OCI-LY3 (cell line): ENCODE measurements at regions not wholly inside any gene's neighbourhood (a gene's known extent, or its start where the extent isn't known, plus 50 kb on each side); places are given as distances from the start of the nearest gene placed in this dataset.

ENCODE experiments used
- H2AFZ ChIP-seq: fragments of 200-600, 300-600 bp; shearing (Covaris generic); 2 replicates; pipeline ENCODE4 v1.6.0; 2014; ENCODE audit warnings: antibody characterized with exemption, low read depth, low read length
- H3K27ac ChIP-seq: fragments of 200-600, 300-600 bp; sonication (generic); 2 replicates; pipeline ENCODE4 v1.5.1; 2014; ENCODE audit warnings: mild to moderate bottlenecking, low read length, moderate library complexity, mixed read lengths
- H3K27me3 ChIP-seq: fragments of 200-600, 300-600 bp; sonication (generic); 2 replicates; pipeline ENCODE4 v1.6.1; 2014; ENCODE audit warnings: low read depth, low read length, mixed read lengths
- H3K36me3 ChIP-seq: fragments of 200-600, 300-600 bp; sonication (generic); replicated peaks from 2 replicates; pipeline ENCODE3; 2014; ENCODE audit warnings: low read depth, low read length, mixed read lengths
- H3K4me1 ChIP-seq: fragments of 300-600, 200-600 bp; sonication (generic); 2 replicates; pipeline ENCODE4 v1.6.1; 2014; ENCODE audit warnings: low read length, mixed read lengths
- H3K4me2 ChIP-seq: fragments of 200-600, 300-600 bp; sonication (generic); 2 replicates; pipeline ENCODE4 v1.6.1; 2014; ENCODE audit warnings: low read length, mixed read lengths
- H3K4me3 ChIP-seq: fragments of 300-600, 200-600 bp; sonication (generic); 2 replicates; pipeline ENCODE4 v1.5.1; 2014; ENCODE audit warnings: antibody characterized with exemption, mild to moderate bottlenecking, low read length, moderate library complexity
- H3K79me2 ChIP-seq: fragments of 300-600, 200-600 bp; shearing (Covaris generic); 2 replicates; pipeline ENCODE4 v1.6.1; 2014; ENCODE audit warnings: mild to moderate bottlenecking, low read length, mixed read lengths
- H3K9ac ChIP-seq: fragments of 300-600, 200-600 bp; shearing (Covaris generic); 2 replicates; pipeline ENCODE4 v1.6.0; 2014; ENCODE audit warnings: mild to moderate bottlenecking, low read length, moderate library complexity
- H3K9me3 ChIP-seq: fragments of 200-600, 300-600 bp; shearing (Covaris generic); 2 replicates; pipeline ENCODE4 v1.6.1; 2014; ENCODE audit warnings: low read length, mixed read lengths; ENCODE audit not compliant: insufficient read depth
- H4K20me1 ChIP-seq: fragments of 200-600, 300-600 bp; sonication (generic); 2 replicates; pipeline ENCODE4 v1.6.1; 2016; ENCODE audit warnings: low read length, mixed read lengths; ENCODE audit not compliant: insufficient read depth
- EZH2phosphoT487 ChIP-seq: fragments of 200-600 bp; shearing (Covaris generic); IDR thresholded peaks from 2 replicates; pipeline ENCODE4 v1.6.1; 2018; ENCODE audit warnings: antibody characterized with exemption, mixed run types, low read depth
- TF ChIP-seq, protein P1 (sequence below): fragments of 200-600, 300-600 bp; sonication (generic); IDR thresholded peaks from 2 replicates; pipeline ENCODE4 v1.5.1; 2014; ENCODE audit warnings: antibody characterized with exemption, low read length, low read depth

DNA sequence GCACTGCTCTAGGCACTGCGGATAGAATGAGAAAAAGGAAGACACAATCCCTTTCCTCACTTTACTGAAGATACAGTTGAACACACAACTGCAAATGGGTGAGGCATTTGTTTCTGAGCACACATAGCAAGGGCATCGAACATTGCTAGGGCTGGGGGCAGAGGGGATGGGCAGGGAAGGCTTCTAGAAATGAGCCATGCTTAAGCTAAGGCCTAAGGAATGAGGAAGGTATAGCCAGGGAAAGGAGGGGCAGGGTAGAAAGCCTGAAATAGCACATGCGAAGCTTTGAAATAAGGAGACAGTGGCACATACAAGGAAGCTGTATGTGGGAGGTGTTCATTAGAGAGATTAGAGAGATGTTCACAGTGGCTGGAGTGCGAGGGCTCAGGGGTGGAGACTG is 92.7 kb downstream of the KIF4B start:
- no peaks in the 10 kb centered on the region for H4K20me1 ChIP-seq
- H3K4me2 ChIP-seq = no peak overlapping the region
- no peak overlapping the region for H3K4me3 ChIP-seq
- H3K9ac ChIP-seq = no peak overlapping the region
- TF ChIP-seq EZH2phosphoT487 = no peak
- TF ChIP-seq, protein P1, sequence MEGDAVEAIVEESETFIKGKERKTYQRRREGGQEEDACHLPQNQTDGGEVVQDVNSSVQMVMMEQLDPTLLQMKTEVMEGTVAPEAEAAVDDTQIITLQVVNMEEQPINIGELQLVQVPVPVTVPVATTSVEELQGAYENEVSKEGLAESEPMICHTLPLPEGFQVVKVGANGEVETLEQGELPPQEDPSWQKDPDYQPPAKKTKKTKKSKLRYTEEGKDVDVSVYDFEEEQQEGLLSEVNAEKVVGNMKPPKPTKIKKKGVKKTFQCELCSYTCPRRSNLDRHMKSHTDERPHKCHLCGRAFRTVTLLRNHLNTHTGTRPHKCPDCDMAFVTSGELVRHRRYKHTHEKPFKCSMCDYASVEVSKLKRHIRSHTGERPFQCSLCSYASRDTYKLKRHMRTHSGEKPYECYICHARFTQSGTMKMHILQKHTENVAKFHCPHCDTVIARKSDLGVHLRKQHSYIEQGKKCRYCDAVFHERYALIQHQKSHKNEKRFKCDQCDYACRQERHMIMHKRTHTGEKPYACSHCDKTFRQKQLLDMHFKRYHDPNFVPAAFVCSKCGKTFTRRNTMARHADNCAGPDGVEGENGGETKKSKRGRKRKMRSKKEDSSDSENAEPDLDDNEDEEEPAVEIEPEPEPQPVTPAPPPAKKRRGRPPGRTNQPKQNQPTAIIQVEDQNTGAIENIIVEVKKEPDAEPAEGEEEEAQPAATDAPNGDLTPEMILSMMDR = no peak
- no peaks in the 10 kb centered on the region for H3K4me1 ChIP-seq
- no peak overlapping the region for H3K27ac ChIP-seq
- no peaks in the 10 kb centered on the region for H3K36me3 ChIP-seq
- H2AFZ ChIP-seq = no peak overlapping the region
- H3K79me2 ChIP-seq = no peaks in the 10 kb centered on the region
- no peaks in the 10 kb centered on the region for H3K27me3 ChIP-seq
- H3K9me3 ChIP-seq = no peaks in the 10 kb centered on the region

DNA sequence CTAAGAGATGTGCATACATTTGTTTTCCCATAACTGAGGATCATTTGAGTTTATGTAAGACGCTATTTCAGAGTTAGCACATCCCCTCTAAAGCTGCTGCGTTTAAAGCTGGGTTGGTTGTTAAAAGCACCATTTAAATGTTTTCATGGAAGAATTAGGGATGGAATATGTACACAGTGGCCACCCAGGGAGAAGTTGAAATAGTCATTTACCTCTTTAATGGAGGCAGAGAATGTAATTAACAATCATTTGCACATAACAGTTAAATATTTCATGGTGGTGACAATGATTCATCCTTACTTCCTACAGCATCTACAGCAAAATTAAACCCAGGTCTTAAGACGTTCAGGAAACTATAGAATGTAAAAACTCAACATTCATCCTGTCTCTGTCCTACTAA is 100.3 kb downstream of the KIF4B start:
- Histone ChIP-seq H2AFZ (no peak overlapping the region), H3K9me3 (no peaks in the 10 kb centered on the region), H4K20me1 (no peaks in the 10 kb centered on the region), H3K4me2 (no peak overlapping the region), H3K36me3 (no peaks in the 10 kb centered on the region), H3K4me3 (no peak overlapping the region), H3K27ac (no peak overlapping the region), H3K4me1 (no peaks in the 10 kb centered on the region), H3K9ac (no peak overlapping the region), H3K27me3 (no peaks in the 10 kb centered on the region), H3K79me2 (no peaks in the 10 kb centered on the region)
- TF ChIP-seq EZH2phosphoT487 = no peak
- TF ChIP-seq, protein P1 = no peak

DNA sequence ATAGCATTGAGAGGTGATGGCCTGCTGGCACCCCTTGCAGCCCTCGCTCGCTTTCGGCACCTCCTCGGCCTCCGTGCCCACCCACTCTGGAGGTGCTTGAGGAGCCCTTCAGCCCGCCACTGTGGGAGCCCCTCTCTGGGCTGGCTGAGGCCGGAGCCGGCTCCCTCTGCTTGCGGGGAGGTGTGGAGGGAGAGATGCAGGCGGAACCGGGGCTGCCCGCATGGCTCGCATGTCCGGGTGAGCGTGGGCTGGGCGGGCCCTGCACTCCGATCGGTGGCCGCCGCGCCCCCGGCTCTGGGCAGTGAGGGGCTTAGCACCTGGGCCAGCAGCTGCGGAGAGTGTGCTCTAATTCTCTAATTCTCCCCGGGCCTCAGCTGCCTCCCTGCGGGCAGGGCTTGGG is 101.1 kb downstream of the KIF4B start:
- TF ChIP-seq EZH2phosphoT487 = no peak
- TF ChIP-seq, protein P1 = no peak
- no peaks in the 10 kb centered on the region for H3K36me3 ChIP-seq
- H3K4me2 ChIP-seq = no peak overlapping the region
- no peak overlapping the region for H3K27ac ChIP-seq
- H4K20me1 ChIP-seq = no peaks in the 10 kb centered on the region
- no peaks in the 10 kb centered on the region for H3K27me3 ChIP-seq
- no peak overlapping the region for H3K4me3 ChIP-seq
- no peaks in the 10 kb centered on the region for H3K9me3 ChIP-seq
- H2AFZ ChIP-seq = no peak overlapping the region
- no peaks in the 10 kb centered on the region for H3K4me1 ChIP-seq
- H3K9ac ChIP-seq = no peak overlapping the region
- H3K79me2 ChIP-seq = no peaks in the 10 kb centered on the region

DNA sequence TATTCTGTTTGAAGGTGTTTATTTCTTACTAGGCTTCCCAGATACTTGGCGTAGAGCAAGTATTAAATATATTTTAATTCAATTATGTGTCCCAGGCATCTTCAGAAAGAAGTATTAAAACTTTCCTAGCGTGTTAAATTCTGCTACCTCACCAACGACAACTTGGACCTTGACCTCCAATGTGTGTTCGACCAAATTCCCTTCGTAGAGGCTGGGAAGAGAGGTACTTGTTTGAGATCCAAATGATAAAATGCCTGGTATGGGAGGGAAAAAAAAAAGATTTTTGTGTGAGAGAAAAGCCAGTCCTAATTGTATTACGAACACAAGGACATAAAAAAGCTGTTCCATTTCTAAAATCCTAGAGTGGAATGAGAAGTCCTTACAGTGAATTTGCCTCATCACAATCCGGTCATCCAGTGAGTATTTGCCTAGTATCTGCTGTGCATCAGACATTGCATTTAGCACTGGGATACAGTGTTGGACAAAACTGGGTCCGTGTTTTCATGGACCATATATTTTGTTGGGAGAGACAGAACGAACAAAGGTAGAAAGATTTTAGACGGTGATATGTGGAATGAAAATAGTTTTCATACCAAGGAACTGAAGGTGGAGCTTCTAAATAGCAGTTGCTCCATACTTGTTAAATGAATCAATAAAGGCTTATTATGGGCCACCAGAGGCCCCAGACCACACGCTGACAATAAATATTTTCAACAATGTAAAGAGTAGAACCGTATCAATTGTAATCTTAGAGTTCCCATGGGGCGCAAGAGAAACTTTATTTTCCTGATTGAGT is 103.1 kb downstream of the KIF4B start:
- Histone ChIP-seq H3K79me2 (no peaks in the 10 kb centered on the region), H3K9ac (no peak overlapping the region), H3K4me1 (no peaks in the 10 kb centered on the region), H3K9me3 (no peaks in the 10 kb centered on the region), H3K27ac (no peak overlapping the region), H2AFZ (no peak overlapping the region), H3K36me3 (no peaks in the 10 kb centered on the region), H3K27me3 (no peaks in the 10 kb centered on the region), H3K4me2 (no peak overlapping the region), H4K20me1 (no peaks in the 10 kb centered on the region), H3K4me3 (no peak overlapping the region)
- TF ChIP-seq EZH2phosphoT487 = no peak
- TF ChIP-seq, protein P1 = no peak
